ENCODE measurements at regions not wholly inside any gene's neighbourhood (a gene's known extent, or its start where the extent isn't known, plus 50 kb on each side); places are given as distances from the start of the nearest gene placed in this dataset.

DNA sequence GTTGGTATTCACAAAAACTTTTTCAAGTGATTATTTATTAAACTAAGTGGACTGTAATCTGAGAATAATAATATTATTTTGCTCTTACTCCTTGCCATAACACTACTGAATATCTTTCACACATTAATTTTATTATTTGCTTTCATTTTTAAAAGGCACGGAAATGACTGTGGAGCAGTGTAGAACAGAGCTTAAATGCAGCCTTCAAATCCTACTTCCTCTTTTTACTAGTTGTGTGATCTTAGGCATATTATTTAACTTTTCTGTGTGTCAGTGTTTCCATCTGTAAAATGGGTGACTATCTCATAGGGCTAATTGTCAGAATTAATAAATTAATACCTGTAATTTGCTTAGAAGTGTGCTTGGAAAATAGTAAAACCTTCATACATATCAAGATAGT is 55.5 kb upstream of the SLC8A1 start:
- Mint-ChIP-seq H3K4me1 (ENCODE audit: unreplicated experiment) (no peaks in the 10 kb centered on the region), H3K27me3 (peaks cover 12% of the 10 kb centered on the region)

DNA sequence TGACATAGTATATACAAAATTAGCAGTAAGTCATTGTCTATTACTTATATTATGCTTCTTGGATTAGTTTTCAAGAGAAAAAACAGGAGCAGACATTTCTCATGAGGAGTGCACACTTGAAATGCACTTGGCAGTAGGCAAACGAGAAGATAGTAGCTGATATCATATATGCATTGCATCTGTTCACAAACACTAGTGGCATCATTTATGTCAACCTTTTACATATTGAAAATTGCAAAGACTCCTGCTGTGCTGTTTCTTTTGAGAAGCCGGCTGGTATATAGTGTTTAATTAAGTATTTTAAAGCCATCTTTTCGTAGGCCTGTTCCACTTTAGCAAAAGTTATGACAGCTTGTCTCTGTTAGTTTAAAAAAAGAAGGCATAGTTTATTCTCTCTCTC is 58.4 kb upstream of the SLC8A1 start:
- peaks cover 4% of the 10 kb centered on the region for H3K9me3 Mint-ChIP-seq
- no peaks in the 10 kb centered on the region for H3K4me1 Mint-ChIP-seq (ENCODE audit: unreplicated experiment)
- peaks cover 7% of the 10 kb centered on the region for H3K27me3 Mint-ChIP-seq
- TF ChIP-seq, protein P1, sequence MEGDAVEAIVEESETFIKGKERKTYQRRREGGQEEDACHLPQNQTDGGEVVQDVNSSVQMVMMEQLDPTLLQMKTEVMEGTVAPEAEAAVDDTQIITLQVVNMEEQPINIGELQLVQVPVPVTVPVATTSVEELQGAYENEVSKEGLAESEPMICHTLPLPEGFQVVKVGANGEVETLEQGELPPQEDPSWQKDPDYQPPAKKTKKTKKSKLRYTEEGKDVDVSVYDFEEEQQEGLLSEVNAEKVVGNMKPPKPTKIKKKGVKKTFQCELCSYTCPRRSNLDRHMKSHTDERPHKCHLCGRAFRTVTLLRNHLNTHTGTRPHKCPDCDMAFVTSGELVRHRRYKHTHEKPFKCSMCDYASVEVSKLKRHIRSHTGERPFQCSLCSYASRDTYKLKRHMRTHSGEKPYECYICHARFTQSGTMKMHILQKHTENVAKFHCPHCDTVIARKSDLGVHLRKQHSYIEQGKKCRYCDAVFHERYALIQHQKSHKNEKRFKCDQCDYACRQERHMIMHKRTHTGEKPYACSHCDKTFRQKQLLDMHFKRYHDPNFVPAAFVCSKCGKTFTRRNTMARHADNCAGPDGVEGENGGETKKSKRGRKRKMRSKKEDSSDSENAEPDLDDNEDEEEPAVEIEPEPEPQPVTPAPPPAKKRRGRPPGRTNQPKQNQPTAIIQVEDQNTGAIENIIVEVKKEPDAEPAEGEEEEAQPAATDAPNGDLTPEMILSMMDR (conservative IDR thresholded peaks at IDR 0.05): no peak
- no peak for DNase-seq (ENCODE audit: extremely low spot score, unreplicated experiment)
- no peaks in the 10 kb centered on the region for H3K36me3 Mint-ChIP-seq
- no peak overlapping the region for H3K4me3 Mint-ChIP-seq
- no peak overlapping the region for H3K27ac Mint-ChIP-seq

More for the DNA sequence above, 55.5 kb upstream of the SLC8A1 start:
- Mint-ChIP-seq H3K4me3 (no peak overlapping the region), H3K36me3 (no peaks in the 10 kb centered on the region), H3K9me3 (peaks cover 4% of the 10 kb centered on the region), H3K27ac (no peak overlapping the region)
- no peak for DNase-seq (ENCODE audit: extremely low spot score, unreplicated experiment)
- TF ChIP-seq, protein P1 (conservative IDR thresholded peaks at IDR 0.05): no peak

DNA sequence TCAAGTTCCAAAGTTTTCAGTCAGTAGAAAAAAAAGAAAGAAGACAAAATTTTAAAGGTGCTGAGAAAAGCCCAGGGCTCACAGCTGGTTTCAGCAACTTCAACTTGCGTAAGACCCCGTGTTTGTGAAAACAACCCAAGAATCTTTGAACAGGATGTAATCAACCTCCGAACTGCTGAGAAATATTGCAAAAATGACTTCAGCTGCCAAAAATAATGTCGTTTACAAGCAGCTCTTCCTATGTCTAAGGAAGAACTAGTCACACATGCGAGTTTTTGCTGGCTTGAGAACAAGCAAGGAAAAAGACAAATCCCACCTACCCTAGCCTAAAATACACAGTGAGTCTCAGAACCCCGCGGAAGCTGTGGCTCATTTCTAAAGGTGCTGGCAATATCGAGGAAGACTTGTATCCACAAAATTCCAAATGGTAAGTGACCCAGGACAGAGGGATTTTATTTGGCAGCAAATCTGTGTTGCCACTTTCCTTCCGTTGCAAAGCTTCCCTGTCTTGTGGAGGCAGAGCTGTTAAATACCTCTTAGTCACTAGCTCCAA is 59.8 kb upstream of the SLC8A1 start:
- Mint-ChIP-seq H3K27me3 (peaks cover 7% of the 10 kb centered on the region), H3K4me1 (ENCODE audit: unreplicated experiment) (no peaks in the 10 kb centered on the region), H3K27ac (no peak overlapping the region), H3K4me3 (no peak overlapping the region), H3K36me3 (no peaks in the 10 kb centered on the region), H3K9me3 (peaks cover 4% of the 10 kb centered on the region)
- no peak for DNase-seq (ENCODE audit: extremely low spot score, unreplicated experiment)
- TF ChIP-seq, protein P1 (conservative IDR thresholded peaks at IDR 0.05): no peak

DNA sequence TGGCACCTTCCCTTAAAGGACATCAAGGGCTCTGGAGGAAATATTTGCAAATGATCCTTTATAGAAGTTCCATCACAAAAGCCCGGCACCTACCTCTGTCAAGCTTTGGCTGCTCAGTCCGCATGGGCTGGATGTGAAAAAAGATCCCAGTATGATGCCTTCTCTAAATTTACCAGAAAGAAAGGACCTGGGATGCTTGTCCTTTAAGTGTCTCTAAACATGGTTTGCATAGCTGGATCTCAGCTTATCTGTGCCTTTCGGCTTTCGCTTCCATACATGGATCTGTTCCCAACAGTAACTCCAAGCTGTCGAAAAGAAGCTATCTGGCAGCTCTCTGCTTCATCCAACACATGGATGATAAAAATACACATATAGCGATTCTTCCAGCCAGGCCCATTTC is 60.4 kb upstream of the SLC8A1 start:
- Mint-ChIP-seq H3K4me3 (no peak overlapping the region), H3K36me3 (no peaks in the 10 kb centered on the region), H3K9me3 (peaks cover 4% of the 10 kb centered on the region), H3K27ac (no peak overlapping the region), H3K4me1 (ENCODE audit: unreplicated experiment) (no peaks in the 10 kb centered on the region), H3K27me3 (peaks cover 7% of the 10 kb centered on the region)
- TF ChIP-seq, protein P1 (conservative IDR thresholded peaks at IDR 0.05): no peak
- DNase-seq (ENCODE audit: extremely low spot score, unreplicated experiment): no peak

DNA sequence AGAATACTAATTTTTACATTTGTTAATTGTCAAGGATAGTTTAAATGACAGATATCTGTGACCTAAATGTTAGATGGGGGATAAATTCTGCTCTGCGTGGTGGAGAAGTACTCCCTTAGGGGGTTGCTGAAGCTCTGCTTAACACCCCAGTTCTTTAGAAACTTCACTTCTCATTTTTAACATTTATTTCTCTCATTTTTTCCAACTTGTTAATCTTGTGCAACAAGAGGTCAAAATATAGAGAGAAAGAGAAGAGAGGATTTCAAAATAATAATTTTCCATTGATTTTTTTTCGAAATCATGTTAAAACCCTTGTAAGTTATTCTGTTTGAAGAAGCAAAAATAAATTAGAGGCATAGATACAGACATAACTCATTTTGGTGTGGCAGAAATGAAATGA is 61.3 kb upstream of the SLC8A1 start:
- no peak for DNase-seq (ENCODE audit: extremely low spot score, unreplicated experiment)
- no peaks in the 10 kb centered on the region for H3K4me1 Mint-ChIP-seq (ENCODE audit: unreplicated experiment)
- TF ChIP-seq, protein P1 (conservative IDR thresholded peaks at IDR 0.05): no peak
- H3K9me3 Mint-ChIP-seq: peaks cover 4% of the 10 kb centered on the region
- H3K36me3 Mint-ChIP-seq: no peaks in the 10 kb centered on the region
- H3K4me3 Mint-ChIP-seq: no peak overlapping the region
- H3K27ac Mint-ChIP-seq: no peak overlapping the region
- peaks cover 7% of the 10 kb centered on the region for H3K27me3 Mint-ChIP-seq

DNA sequence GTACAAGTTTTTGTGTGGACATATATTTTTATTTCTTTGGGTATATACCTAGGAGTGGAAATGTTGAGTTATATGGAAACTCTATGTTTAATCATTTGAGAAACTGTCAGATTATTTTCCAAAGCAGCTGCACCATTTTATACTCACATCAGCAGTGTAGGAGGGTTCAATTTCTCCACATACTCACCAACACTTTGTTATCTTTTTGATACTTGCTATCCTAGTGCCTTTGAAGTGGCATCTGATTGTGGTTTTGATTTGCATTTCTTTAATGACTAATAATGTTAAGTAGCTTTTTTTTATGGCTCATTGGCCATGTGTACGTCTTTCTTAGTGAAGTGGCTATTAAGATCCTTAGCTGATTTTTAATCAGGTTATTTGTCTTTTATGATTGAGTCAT is 64.7 kb upstream of the SLC8A1 start:
- Mint-ChIP-seq H3K4me3 (no peak overlapping the region), H3K4me1 (ENCODE audit: unreplicated experiment) (no peaks in the 10 kb centered on the region), H3K27ac (no peak overlapping the region), H3K27me3 (peaks cover 7% of the 10 kb centered on the region), H3K9me3 (no peaks in the 10 kb centered on the region), H3K36me3 (no peaks in the 10 kb centered on the region)
- TF ChIP-seq, protein P1 (conservative IDR thresholded peaks at IDR 0.05): no peak
- DNase-seq (ENCODE audit: extremely low spot score, unreplicated experiment): no peak

Measured in type B pancreatic cell (in vitro differentiated cells).